GM12878 (cell line): ENCODE measurements at regions not wholly inside any gene's neighbourhood (a gene's known extent, or its start where the extent isn't known, plus 50 kb on each side); places are given as distances from the start of the nearest gene placed in this dataset.

Experiments used
- ATAC-seq: fragments of 200-7000 bp; cut with Tn5 transposase; 3 replicates; pipeline ENCODE4 v1.9.1; 2020; ENCODE audit warnings: mild to moderate bottlenecking, moderate library complexity
- BruUV-seq: library from RNA; stranded (reverse); fragments of 400-500 nt; replicated peaks from 2 replicates; lab custom pipeline; 2021; lab: Mats Ljungman, UMichigan
- CTCF ChIA-PET: fragments of 300-600 bp; sonication (Branson Sonifier 250); formaldehyde crosslinking; extraction: SDS; loops from one replicate; lab custom pipeline; 2021; ENCODE audit warnings: inconsistent platforms; lab: Yijun Ruan, JAX
- POLR2A ChIA-PET: fragments of 350-600 bp; formaldehyde crosslinking; extraction: SDS; loops from one replicate; lab custom pipeline; 2021; ENCODE audit warnings: inconsistent platforms; lab: Charles Lee
- RAD21 ChIA-PET: fragments of 300-600 bp; sonication (Branson Sonifier 250); formaldehyde crosslinking; loops from one replicate; lab custom pipeline; 2023; ENCODE audit warnings: antibody characterized with exemption; ENCODE audit not compliant: unreplicated experiment; lab: Charles Lee
- SMC1A ChIA-PET: fragments of 300-600 bp; sonication (Branson Sonifier 250); formaldehyde crosslinking; loops from one replicate; lab custom pipeline; 2023; ENCODE audit not compliant: unreplicated experiment, uncharacterized antibody; lab: Charles Lee
- DNase-seq: peaks from one replicate; pipeline ENCODE4 v3.0.0-alpha.2; 2011; ENCODE audit warnings: low read depth, low spot score
- FAIRE-seq: peaks from 3 replicates; lab custom pipeline; 2011; peaks lifted over from hg19 to GRCh38; lab: Jason Lieb, UNC
- H2AFZ ChIP-seq: 2 replicates; pipeline ENCODE4 v1.6.0; 2011; ENCODE audit warnings: low read depth, low read length, control low read depth; ENCODE audit not compliant: control insufficient read depth
- H3K27ac ChIP-seq: 2 replicates; pipeline ENCODE4 v1.5.1; 2011; ENCODE audit warnings: control low read depth; ENCODE audit not compliant: control insufficient read depth, insufficient read depth
- H3K27me3 ChIP-seq, 2 experiments: replicated peaks in 1 of 2; 2 replicates each; pipeline versions ENCODE4 v1.6.0 to v1.6.1; 2011; ENCODE audit warnings: low read length in 1 of 2; ENCODE audit not compliant: control insufficient read depth in 2 of 2, insufficient read depth in 2 of 2
- H3K36me3 ChIP-seq, 2 experiments: 2 replicates each; pipeline ENCODE4 v1.5.1; 2011; ENCODE audit warnings: low read length in 1 of 2; ENCODE audit not compliant: control insufficient read depth in 2 of 2, insufficient read depth in 2 of 2
- H3K4me1 ChIP-seq: 2 replicates; pipeline ENCODE4 v1.6.1; 2011; ENCODE audit warnings: mild to moderate bottlenecking, low read length, moderate library complexity, mixed read lengths; ENCODE audit not compliant: control insufficient read depth, insufficient read depth
- H3K4me2 ChIP-seq: 2 replicates; pipeline ENCODE4 v1.6.0; 2011; ENCODE audit warnings: control low read depth; ENCODE audit not compliant: control insufficient read depth, insufficient read depth
- H3K4me3 ChIP-seq: fragments of 200-600 bp; sonication (generic); 2 replicates; pipeline ENCODE4 v1.5.1; 2016
- H3K79me2 ChIP-seq: 2 replicates; pipeline ENCODE4 v1.6.0; 2011; ENCODE audit warnings: low read length; ENCODE audit not compliant: control insufficient read depth, insufficient read depth
- H3K9ac ChIP-seq: 2 replicates; pipeline ENCODE4 v1.8.0; 2011; ENCODE audit warnings: low read length, control low read depth, mixed read lengths; ENCODE audit not compliant: control insufficient read depth, insufficient read depth
- H3K9me3 ChIP-seq: replicated peaks from 3 replicates; pipeline ENCODE4 v1.5.1; 2011; ENCODE audit warnings: mild to moderate bottlenecking, low read length; ENCODE audit not compliant: control insufficient read depth, insufficient read depth
- H4K20me1 ChIP-seq: 2 replicates; pipeline ENCODE4 v1.6.0; 2011; ENCODE audit not compliant: control insufficient read depth, insufficient read depth
- CBX5 ChIP-seq: sonication (generic); IDR thresholded peaks from 2 replicates; pipeline ENCODE4 v1.6.1; 2016; ENCODE audit warnings: low read depth, moderate library complexity, mild to moderate bottlenecking, inconsistent platforms
- DPF2 ChIP-seq: fragments of 450-650 bp; IDR thresholded peaks from 2 replicates; pipeline ENCODE4 v1.6.1; 2017; ENCODE audit warnings: mild to moderate bottlenecking
- E2F4 ChIP-seq: IDR thresholded peaks from 2 replicates; pipeline ENCODE4 v1.6.1; 2012; ENCODE audit warnings: low read depth, low read length, improper control_type of control experiment
- ELK1 ChIP-seq: IDR thresholded peaks from 2 replicates; pipeline ENCODE4 v1.6.1; 2012; ENCODE audit warnings: low read depth, low read length, improper control_type of control experiment
- ETV6 ChIP-seq, 2 experiments: fragments of 450-650 bp in 1 of 2; IDR thresholded peaks in 1 of 2; conservative IDR thresholded peaks in 1 of 2; 2 replicates each; pipeline ENCODE4 v1.6.1; 2014; ENCODE audit warnings: antibody characterized with exemption in 1 of 2, borderline replicate concordance in 1 of 2, low read depth in 1 of 2, mild to moderate bottlenecking in 1 of 2, moderate library complexity in 1 of 2
- EZH2 ChIP-seq: IDR thresholded peaks from 2 replicates; pipeline ENCODE4 v1.6.1; 2012; ENCODE audit warnings: low read depth, mild to moderate bottlenecking, control low read depth, inconsistent platforms, low read length, borderline replicate concordance; ENCODE audit not compliant: control insufficient read depth
- JUND ChIP-seq: IDR thresholded peaks from 2 replicates; pipeline ENCODE4 v1.6.1; 2012; ENCODE audit warnings: low read depth, mild to moderate bottlenecking, low read length, improper control_type of control experiment, moderate library complexity
- MXI1 ChIP-seq: fragments of 150-350 bp; IDR thresholded peaks from 2 replicates; pipeline ENCODE4 v1.6.1; 2011; ENCODE audit warnings: low read depth, mild to moderate bottlenecking, inconsistent platforms, low read length, improper control_type of control experiment
- NFYB ChIP-seq: IDR thresholded peaks from 2 replicates; pipeline ENCODE4 v1.6.1; 2011; ENCODE audit warnings: low read depth, mild to moderate bottlenecking, low read length, improper control_type of control experiment, moderate library complexity; ENCODE audit not compliant: insufficient read depth
- NR2C1 ChIP-seq: fragments of 450-650 bp; IDR thresholded peaks from 2 replicates; pipeline ENCODE4 v1.6.1; 2017; ENCODE audit warnings: antibody characterized with exemption, mild to moderate bottlenecking, moderate library complexity
- PAX8 ChIP-seq: fragments of 450-650 bp; IDR thresholded peaks from 2 replicates; pipeline ENCODE4 v1.6.1; 2017; ENCODE audit warnings: mild to moderate bottlenecking, moderate library complexity
- PML ChIP-seq: IDR thresholded peaks from 2 replicates; pipeline ENCODE4 v1.6.1; 2012; ENCODE audit warnings: low read length, inconsistent platforms
- SIX5 ChIP-seq: IDR thresholded peaks from 2 replicates; pipeline ENCODE4 v1.6.1; 2011; ENCODE audit warnings: mild to moderate bottlenecking, low read depth, low read length, moderate library complexity; ENCODE audit not compliant: severe bottlenecking
- SUZ12 ChIP-seq: fragments of 200-600 bp; sonication (generic); IDR thresholded peaks from one replicate; pipeline ENCODE4 v1.6.1; 2018; ENCODE audit warnings: antibody characterized with exemption, mild to moderate bottlenecking; ENCODE audit not compliant: unreplicated experiment
- ZNF217 ChIP-seq: fragments of 450-650 bp; IDR thresholded peaks from 2 replicates; pipeline ENCODE4 v1.6.1; 2017; ENCODE audit warnings: antibody characterized with exemption, mild to moderate bottlenecking
- ZNF384 ChIP-seq: IDR thresholded peaks from 2 replicates; pipeline ENCODE4 v1.6.1; 2012; ENCODE audit warnings: low read depth, mild to moderate bottlenecking, low read length, improper control_type of control experiment, borderline replicate concordance
- ZSCAN29 ChIP-seq: fragments of 450-650 bp; IDR thresholded peaks from 2 replicates; pipeline ENCODE4 v1.6.1; 2017; ENCODE audit warnings: mild to moderate bottlenecking, moderate library complexity
- WGBS: methylation state at CpG from one replicate; pipeline ENCODE4 v1.1.6; 2016; ENCODE audit warnings: low lambda C conversion rate; ENCODE audit not compliant: insufficient replicate concordance, insufficient coverage; ENCODE audit errors: missing lambda C conversion rate; 5-methylcytosine and 5-hydroxymethylcytosine counted together
- in situ Hi-C: fragments of 300-500 bp; cut with MboI; formaldehyde crosslinking; loops from 9 replicates; pipeline ENCODE4 v1.14.3; 2018; ENCODE audit warnings: mixed read lengths
- intact Hi-C: fragments of 100-400 bp; cut with micrococcal nuclease; formaldehyde crosslinking; loops from one replicate; pipeline ENCODE4 v1.14.2; 2022; ENCODE audit not compliant: unreplicated experiment
- TF ChIP-seq, protein P1 (sequence below): IDR thresholded peaks from 2 replicates; pipeline ENCODE4 v1.6.1; 2011; ENCODE audit warnings: low read depth, low read length, improper control_type of control experiment, borderline replicate concordance
- TF ChIP-seq, protein P2 (sequence below): fragments of 450-650 bp; conservative IDR thresholded peaks from 2 replicates; pipeline ENCODE4 v1.6.1; 2017; ENCODE audit warnings: mild to moderate bottlenecking, moderate library complexity

GRCh38 chr10:105383978-105384377 lies 742.9 kb downstream of the SORCS3 start (continued):
- TF ChIP-seq NFYB (no peak), ETV6 (conservative IDR thresholded peaks at IDR 0.05 in 1 of 2, IDR thresholded peaks at IDR 0.05 in 1 of 2; ENCODE audit: borderline replicate concordance in 1 of 2, low read depth in 1 of 2) (no peak), ZNF217 (no peak), ZNF384 (no peak), CBX5 (no peak)

DNA sequence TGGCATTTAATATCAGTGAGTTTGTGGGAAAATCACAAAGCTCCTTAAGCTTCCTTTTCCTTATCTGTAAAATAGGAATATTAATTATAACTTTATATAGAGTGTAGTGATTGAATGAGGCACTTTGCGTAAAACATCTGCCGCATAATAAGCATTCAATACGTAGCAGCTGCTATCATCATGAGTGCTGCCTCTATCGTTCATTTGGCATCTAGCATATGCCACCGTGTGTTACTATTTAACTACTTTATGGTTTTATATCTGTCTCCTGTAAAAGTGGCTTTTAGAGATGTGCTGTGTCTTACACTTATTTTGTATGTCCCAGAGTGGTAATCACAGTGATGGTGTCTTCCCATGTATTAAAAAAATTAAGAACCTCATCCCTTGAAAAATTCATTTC lies 729.6 kb downstream of the SORCS3 start:
- CTCF ChIA-PET: no interaction called here
- 50% methylated on average over 5 of the region's 5 CpGs for WGBS
- no peak overlapping the region for H3K4me2 ChIP-seq
- no peaks in the 10 kb centered on the region for H4K20me1 ChIP-seq
- H3K4me3 ChIP-seq: no peak overlapping the region
- H3K27ac ChIP-seq: no peak overlapping the region
- intact Hi-C loops: no loop called here
- H3K4me1 ChIP-seq: no peaks in the 10 kb centered on the region
- ATAC-seq (no peak), FAIRE-seq (no peak), DNase-seq (no peak)
- BruUV-seq: no TSS peak
- SMC1A ChIA-PET: no interaction called here
- POLR2A ChIA-PET: no interaction called here
- in situ Hi-C loops: no loop called here
- no peaks in the 10 kb centered on the region for H3K79me2 ChIP-seq
- RAD21 ChIA-PET: no interaction called here
- no peak overlapping the region for H2AFZ ChIP-seq
- no peaks in the 10 kb centered on the region for H3K9me3 ChIP-seq
- TF ChIP-seq SUZ12 (no peak), EZH2 (no peak), PML (no peak), NR2C1 (no peak), PAX8 (no peak), DPF2 (no peak), MXI1 (no peak), SIX5 (no peak), E2F4 (no peak), ELK1 (no peak), ZSCAN29 (no peak), JUND (no peak)
- TF ChIP-seq, protein P1, sequence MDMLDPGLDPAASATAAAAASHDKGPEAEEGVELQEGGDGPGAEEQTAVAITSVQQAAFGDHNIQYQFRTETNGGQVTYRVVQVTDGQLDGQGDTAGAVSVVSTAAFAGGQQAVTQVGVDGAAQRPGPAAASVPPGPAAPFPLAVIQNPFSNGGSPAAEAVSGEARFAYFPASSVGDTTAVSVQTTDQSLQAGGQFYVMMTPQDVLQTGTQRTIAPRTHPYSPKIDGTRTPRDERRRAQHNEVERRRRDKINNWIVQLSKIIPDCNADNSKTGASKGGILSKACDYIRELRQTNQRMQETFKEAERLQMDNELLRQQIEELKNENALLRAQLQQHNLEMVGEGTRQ: no peak
- TF ChIP-seq, protein P2, sequence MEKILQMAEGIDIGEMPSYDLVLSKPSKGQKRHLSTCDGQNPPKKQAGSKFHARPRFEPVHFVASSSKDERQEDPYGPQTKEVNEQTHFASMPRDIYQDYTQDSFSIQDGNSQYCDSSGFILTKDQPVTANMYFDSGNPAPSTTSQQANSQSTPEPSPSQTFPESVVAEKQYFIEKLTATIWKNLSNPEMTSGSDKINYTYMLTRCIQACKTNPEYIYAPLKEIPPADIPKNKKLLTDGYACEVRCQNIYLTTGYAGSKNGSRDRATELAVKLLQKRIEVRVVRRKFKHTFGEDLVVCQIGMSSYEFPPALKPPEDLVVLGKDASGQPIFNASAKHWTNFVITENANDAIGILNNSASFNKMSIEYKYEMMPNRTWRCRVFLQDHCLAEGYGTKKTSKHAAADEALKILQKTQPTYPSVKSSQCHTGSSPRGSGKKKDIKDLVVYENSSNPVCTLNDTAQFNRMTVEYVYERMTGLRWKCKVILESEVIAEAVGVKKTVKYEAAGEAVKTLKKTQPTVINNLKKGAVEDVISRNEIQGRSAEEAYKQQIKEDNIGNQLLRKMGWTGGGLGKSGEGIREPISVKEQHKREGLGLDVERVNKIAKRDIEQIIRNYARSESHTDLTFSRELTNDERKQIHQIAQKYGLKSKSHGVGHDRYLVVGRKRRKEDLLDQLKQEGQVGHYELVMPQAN: no peak
- no peak overlapping the region for H3K9ac ChIP-seq
- H3K27me3 ChIP-seq: no peaks in the 10 kb centered on the region
- no peaks in the 10 kb centered on the region for H3K36me3 ChIP-seq
